ENCODE measurements at regions not wholly inside any gene's neighbourhood (a gene's known extent, or its start where the extent isn't known, plus 50 kb on each side); places are given as distances from the start of the nearest gene placed in this dataset.
"Not testable (repeated sequence)": the region's sequence is repeated elsewhere in the genome, so short reads cannot be mapped to it uniquely, and the experiment has no call there.

GRCh38 chr21:31819692-31820091, 53.1 kb upstream of the HUNK start:
- DNase-seq, result not testable (repeated sequence)

GRCh38 chr21:31814356-31814755, 58.5 kb upstream of the HUNK start:
- not testable (repeated sequence) for DNase-seq

- DNase-seq, result no peak
Measured at GRCh38 chr21:31813862-31814261, 59.0 kb upstream of the HUNK start.

GRCh38 chr21:31804008-31804394, 68.8 kb upstream of the HUNK start:
- DNase-seq, result peak; percentile 42

GRCh38 chr21:31803039-31804007, 69.5 kb upstream of the HUNK start:
- peak; percentile 81 for DNase-seq

DNA sequence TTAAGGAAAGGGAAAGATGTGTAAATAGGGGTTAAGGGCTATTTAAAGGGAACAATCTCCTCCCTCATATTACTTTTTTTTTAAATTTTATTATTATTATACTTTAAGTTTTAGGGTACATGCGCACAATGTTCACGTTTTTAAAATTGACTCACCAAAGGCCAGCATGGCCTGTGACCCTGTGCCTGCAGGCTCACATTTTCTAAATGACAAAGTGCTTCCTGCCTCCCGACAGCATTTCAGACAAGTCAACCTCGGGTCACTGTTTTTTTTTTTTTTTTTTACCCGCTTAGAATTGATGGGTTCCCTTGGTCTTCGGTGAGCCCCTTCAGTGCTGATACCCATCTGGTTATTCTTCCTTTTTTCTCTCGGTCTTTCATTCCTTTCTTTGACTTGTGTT, 70.4 kb upstream of the SCAF4 start:
- no peak for DNase-seq

- no peak for DNase-seq
Measured at GRCh38 chr21:31801551-31802219, 69.8 kb upstream of the SCAF4 start.

DNA sequence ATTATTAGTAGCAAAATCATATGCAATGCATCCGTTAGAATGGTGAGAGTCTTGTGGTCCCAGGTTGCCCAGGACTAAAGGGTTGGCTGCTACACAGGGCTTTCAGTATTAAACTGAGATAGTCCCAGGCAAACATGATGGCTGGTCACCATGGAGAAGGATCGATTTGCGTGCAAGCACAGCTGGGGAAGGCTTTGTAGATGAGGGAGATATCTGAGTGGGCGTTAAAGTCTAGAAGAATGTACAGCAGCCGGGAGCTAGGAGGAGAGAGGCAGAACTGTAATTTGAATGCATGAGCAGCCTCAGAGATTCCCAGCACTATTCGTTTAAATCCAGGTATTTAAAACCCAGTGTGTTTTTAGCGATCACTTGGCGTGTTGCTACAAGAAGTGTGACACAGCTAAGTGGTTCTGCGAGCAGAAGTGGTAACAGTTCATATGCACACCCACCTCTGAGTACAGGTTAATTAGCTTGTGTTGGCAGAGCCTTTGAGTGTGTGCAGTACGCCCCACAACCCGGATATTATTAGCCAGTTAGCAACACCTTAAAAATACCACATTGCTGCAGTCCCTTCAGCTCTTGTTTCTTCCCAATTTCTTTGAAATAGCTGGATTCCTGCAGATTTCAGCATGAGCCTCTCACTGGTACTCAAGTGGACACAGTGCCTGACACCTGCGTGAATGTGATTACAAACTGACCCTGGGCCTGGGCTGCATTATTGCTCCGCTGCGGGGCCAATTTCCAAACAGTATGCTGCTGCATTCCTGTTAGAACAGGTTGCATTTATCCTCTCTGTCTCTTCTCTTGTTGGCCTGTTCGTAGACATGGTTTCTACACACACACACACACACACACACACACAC, 67.2 kb upstream of the SCAF4 start:
- DNase-seq, result peak; percentile 35

GRCh38 chr21:31795992-31796391, 64.1 kb upstream of the SCAF4 start:
- no peak for DNase-seq

- DNase-seq, result not testable (repeated sequence)
Measured at GRCh38 chr21:31790420-31790819, 58.5 kb upstream of the SCAF4 start.

DNA sequence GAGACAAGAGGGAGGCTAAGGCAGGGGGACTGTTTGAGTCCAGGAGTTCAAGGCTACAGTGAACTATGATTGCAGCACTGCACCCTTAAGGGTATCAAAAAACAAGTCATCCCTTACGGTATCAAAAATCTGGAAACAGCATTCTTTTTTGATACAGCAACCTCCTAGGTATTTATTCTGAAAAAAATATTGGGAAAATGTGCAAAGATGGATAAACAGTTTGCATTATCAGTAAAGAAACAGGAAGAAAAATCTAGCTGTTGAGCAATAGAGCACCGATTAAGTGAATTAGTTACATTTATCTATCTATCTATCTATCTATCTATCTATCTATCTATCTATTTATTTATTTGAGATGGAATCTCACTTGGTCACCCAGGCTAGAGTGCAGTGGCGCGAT, 56.7 kb upstream of the SCAF4 start:
- DNase-seq, result no peak

- peak; percentile 50 for DNase-seq
Measured at GRCh38 chr21:31787691-31788090, 55.8 kb upstream of the SCAF4 start.

GRCh38 chr21:31786164-31786920, 54.4 kb upstream of the SCAF4 start:
- DNase-seq, result no peak

DNA sequence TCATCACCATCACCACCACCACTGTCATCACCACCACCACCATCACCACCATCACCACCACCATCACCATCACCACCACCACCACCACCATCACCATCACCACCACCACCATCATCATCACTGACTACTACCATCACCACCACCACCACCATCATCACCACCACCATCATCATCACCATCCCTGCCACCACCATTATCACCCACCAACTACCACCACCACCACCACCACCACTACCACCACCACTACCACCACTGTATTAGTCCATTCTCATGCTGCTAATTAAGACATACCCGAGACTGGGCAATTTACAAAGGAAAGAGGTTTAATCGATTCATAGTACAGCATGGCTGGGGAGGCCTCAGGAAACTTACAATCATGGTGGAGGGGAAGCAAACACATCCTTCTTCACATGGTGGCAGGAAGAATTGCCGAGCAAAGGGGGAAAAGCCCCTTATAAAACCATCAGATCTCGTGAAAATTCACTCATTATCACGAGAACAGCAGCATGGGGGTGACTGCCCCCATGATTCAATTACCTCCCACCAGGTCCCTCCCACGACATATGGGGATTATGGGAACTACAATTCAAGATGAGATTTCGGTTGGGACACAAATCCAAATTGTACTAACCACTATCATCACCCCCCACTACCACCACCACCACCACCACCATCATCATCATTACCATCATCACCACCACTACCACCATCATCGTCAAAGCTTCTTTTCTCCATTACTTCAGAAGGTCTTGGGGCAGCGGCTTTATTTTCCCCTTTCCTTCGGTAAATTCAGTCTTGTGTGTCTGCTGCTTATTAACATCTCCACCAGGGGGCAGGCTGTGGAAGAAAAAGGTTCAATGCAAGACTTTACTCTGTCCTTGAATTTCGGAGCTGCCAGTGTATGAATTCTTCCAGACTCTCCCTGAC, 53.6 kb upstream of the SCAF4 start:
- DNase-seq, result peak; percentile 69

- DNase-seq, result peak; percentile 27
Measured at GRCh38 chr21:31781737-31782136, 49.8 kb upstream of the SCAF4 start.

Measured in NCI-H2029 (cell line).